NCI-H2107 (cell line): ENCODE measurements at regions not wholly inside any gene's neighbourhood (a gene's known extent, or its start where the extent isn't known, plus 50 kb on each side); places are given as distances from the start of the nearest gene placed in this dataset.
"Not testable (repeated sequence)": the region's sequence is repeated elsewhere in the genome, so short reads cannot be mapped to it uniquely, and the experiment has no call there.

Experiments
- DNase-seq: peaks from one replicate; lab custom pipeline; 2025; lab: John Stamatoyannopoulos, UW

DNA sequence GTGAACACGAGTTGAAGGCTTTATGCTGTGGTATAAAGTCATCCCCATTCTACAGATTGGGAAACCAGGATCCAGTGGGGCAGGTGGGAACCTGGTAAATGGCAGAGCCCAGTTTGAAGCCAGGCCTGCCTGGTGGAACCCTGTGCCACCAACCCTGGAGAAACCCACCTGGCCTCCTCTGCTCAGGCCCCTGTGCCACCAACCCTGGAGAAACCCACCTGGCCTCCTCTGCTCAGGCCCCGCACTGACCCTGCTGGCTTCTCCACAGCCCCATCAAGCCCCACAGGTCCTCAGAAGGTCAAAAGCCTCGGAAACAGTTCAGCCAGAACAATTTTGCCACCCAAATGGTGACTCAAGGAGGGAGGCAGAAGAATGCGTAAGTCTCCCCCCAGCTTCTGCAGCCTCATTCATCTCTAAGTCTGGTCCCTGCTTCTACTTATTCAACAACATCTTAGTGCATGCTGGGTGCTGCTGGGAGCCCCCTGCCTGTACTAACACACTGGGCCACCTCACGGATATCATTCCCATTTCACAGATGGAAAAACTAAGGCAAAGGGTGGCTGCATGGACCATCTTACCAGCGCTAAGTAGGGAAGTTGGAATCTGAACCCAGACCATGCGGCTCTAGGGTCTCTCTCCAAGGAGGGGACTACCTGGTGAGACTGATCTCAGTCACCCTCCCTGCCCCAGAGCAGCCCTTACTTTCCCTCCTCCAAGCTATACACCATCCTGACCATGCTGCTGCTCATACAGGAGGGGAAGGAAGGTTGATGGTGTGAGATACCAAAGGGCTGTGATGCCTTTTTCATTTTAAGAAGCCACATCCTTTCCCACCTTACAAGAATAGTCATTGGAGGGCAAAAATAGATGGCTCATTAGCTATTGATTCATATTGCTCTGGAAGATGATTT is 93.7 kb upstream of the ID2 start:
- DNase-seq = no peak

DNA sequence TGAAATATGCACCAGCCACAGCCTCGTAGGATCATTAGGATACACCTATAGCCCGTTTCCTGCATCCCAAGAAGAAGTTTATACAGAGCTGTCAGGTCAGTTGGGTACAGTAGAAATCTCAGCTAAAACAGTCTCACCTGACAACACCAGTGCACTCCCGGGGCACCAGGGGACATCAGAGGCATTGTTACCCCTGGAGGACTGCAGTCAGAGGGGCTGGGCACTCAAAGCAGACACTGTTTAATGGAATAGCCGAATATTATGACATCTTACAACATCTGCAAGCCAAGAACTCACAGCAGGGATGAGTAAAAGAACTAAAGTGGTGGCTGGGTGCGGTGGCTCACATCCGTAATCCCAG is 93.0 kb upstream of the ID2 start:
- DNase-seq = no peak

DNA sequence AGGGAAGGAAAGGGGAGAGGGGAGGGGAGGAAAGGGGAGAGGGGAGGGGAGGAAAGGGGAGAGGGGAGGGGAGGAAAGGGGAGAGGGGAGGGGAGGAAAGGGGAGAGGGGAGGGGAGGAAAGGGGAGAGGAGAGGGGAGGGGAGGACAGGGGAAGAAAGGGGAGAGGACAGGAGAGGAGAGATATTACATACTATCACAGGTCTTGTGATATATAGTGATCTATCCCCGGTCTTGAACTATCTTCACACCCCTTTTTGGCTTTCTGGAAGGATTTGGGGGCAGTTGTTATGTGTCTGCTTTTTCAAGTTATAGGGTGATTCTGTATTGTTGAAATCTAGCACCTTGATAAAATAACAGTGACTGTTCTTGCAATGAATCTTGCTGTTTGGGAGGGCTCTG is 92.1 kb upstream of the ID2 start:
- DNase-seq = no peak

DNA sequence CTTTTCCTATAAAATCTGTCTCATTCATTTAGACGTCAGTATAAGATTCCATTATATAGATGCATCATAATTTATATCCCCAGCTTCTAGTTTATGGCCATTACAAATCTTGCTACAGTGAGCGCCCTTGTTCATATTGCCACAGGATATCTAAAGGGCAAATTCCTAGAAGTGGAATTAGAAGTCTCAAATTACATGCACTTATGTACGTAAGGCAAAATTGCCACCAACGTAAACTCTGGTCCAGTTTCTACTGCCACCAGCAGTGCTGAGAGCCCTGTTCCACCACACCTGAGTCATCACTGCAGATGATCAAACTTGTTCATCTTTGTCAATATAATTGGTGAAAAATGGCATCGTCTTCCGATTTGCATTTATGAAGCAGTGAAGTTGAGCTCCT is 90.9 kb upstream of the ID2 start:
- DNase-seq = peak; percentile 52

DNA sequence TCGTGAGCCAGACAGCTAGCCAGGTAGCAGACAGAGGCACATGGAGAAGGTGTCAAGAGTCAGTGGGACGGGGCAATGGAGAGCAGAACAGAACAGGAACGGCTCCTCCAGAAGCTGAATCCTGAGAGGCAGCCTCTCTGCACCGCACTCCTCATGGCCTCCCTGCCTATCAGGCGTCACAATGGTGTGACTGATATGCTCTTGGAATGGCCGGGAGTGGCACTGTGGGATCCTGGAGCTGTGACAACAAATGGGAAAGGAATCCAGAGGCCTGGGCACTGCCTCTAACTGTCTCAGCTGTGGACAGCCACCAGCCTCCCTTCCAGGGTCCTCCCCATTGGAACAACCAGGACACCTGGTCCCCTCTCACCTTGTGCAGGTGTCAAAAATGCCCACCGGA is 89.1 kb upstream of the ID2 start:
- no peak for DNase-seq

DNA sequence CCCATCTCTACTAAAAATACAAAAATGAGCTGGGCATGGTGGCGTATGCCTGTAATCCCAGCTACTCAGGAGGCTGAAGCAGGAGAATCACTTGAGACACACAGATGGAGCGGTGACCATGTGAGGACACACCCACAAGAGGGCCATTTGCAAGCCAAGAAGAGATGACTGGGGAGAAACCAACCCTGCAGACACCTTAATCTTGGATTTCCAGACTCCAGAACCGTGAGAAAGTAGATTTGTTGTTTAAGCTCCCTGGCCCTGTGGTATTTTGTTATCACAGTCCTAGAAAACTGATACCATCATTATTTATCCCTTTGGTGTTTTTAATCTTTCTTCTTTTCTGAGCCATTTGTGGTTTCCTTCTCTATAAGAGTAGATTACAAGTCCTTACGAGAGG is 88.6 kb upstream of the ID2 start:
- no peak for DNase-seq

DNA sequence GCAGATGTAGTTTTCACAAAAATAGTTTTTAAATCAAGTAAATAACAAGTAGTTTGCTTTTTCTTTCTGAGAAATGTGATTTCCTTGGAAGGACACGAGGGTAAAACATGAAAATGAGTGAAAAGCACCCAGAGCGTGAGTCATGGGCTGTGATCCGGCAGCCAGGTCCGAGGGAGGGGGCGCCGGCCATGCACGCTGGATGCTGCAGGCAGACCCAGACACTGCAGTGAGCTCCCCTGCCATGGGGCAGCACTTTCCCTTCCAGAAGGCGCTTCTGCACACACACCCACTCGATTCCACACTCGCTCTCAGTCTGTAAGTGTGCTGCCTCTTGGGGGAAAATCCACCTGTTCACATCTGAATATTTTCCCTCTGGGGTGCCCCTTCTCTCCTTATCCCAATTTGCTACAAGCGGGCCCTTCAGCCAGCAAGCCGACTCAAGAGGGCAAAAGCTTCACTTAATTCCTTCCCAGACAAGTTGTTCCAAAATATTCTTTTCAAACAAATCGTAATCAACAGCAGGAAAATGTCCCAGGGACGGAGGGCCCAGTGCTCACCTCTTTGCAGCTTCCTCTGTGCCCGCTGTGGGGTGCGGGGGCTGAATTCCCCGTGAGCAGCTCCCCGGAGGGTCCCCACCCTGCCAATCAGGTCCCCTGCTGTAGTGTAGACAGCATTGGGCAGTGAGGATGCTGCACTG is 87.0 kb upstream of the ID2 start:
- no peak for DNase-seq

DNA sequence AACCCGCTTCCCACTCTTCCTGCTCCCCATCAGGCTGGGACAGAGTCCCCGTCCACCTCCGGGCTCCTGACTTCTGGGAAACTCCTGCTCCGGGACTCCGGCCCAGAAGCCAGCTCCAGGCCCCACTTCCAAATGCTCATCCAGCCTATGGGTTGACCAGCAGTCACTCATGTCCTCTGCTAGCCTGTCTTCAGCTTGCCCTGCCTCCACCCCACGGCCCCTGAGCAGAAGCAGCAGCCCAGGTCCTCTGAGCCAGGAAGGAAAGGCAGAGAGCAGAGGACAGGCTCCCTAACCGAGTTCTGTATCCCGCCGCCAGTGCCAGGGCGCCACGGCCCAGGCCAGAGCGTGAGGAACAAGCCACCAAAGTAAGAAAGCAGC is 86.4 kb upstream of the ID2 start:
- no peak for DNase-seq

DNA sequence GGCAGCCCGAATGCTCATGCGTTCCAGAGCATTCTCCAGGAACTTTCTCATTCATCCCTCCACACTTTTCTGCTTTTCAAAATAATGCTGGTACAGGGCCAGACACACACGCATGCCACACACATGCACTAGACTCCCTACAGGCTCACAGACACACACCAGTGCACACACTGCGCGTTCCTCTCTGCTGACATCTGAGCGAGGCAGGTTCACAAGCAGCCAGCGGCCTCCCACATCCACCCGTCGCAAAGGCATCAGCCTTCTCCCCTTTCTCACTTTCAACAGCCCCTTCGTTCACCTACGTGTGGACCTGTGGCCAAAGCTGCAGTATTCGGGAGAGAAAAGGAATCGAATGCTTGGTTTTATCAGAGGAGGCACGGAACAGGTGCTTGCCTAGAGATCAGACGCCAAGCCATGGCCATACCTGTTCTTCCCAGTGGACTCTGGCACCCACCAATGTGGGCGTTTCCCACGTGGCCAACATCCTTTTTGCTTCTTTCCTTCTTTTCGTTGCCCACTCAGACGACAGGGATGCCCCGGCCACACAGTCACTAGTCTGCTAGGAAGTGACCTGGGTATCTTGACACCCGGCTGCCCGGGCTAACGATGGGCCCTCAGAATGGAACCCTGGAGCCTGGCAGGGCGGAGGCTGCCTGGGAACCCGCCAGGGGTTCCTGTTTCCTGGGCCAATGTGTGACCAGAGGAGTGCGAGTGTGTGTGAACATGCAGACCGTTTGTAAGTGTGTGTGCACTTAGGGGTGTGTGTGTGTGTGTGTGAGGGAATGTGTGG is 85.8 kb upstream of the ID2 start:
- DNase-seq = no peak

DNA sequence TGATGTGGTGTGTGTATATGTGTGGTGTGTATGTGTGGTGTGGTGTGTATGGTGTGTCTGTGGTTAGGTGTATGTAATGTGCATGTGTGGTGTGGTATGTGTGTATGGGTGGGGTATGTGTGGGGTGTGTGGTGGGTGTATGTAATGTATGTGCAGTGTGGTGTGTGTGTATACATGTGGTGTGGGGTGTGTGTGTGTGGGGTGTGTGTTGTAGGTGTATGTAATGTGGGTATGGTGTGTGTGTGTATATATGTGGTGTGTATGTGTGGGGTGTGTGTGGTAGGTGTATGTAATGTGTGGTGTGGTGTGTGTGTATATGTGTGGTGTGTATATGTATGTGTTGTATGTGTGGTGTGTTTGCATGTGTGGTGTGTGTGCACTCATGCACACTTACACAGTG is 84.8 kb upstream of the ID2 start:
- DNase-seq = no peak

DNA sequence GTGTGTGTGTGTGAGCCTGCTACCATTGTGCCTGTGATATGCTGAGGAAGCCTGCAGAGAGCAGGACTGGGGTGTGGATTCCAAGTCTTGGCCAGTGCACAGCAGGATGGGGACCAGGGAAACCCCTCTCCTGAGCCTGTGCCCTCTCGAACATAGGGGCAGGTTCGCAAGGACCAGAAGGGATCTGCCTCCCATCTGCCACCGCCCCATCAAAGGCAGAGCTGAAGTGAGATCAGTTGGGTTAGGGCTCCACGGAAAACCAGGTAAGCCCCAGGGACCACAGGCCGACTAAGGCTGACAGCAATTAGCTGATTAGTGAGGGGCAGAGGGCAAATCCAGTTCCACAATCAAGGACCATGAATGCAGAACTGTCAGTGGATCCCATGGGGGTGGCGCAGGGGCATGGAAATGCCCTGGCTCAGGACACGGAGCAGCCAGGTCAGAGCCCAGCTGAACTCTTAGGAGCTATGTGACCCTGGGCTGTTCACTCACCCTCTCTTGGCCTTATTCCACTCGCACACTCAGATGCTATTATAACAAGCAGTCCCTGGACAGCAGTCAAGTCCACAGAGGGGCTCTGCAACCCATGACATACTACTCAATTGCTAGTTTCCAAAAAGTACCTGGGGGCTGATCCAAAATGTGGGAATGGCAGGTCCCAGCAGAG is 84.2 kb upstream of the ID2 start:
- DNase-seq = no peak

DNA sequence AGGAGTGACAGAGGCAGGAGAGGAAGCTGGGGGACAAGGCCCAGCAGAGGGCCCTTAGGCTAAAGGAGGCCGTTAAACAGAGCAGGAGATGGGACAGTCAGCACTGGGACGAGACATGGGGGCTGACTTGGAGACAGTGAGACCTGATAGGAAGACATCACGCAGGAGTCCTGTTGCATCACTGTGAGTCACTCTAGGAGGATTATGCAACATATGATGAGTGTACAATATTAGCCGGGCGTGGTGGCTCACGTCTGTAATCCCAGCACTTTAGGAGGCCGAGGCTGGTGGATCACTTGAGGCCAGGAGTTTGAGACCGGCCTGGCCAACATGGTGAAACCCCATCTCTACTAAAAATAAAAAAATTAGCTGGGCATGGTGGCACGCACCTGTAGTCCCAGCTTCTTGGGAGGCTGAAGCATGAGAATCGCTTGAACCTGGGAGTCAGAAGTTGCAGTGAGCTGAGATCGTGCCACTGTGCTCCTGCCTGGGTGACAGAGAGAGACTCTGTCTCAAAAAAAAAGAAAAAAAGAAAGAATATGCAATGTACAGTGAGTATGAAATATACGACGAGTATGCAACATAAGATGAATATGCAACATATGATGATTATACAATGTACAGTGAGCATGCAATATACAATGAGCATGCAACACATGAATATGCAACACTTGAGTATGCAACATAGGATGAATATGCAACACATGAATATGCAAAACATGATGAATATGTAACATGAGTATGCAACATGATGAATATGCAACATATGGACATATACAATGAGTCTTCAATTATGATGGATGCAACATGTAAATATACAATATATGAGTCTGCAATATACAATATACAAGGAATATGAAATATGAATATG is 83.3 kb upstream of the ID2 start:
- no peak for DNase-seq

DNA sequence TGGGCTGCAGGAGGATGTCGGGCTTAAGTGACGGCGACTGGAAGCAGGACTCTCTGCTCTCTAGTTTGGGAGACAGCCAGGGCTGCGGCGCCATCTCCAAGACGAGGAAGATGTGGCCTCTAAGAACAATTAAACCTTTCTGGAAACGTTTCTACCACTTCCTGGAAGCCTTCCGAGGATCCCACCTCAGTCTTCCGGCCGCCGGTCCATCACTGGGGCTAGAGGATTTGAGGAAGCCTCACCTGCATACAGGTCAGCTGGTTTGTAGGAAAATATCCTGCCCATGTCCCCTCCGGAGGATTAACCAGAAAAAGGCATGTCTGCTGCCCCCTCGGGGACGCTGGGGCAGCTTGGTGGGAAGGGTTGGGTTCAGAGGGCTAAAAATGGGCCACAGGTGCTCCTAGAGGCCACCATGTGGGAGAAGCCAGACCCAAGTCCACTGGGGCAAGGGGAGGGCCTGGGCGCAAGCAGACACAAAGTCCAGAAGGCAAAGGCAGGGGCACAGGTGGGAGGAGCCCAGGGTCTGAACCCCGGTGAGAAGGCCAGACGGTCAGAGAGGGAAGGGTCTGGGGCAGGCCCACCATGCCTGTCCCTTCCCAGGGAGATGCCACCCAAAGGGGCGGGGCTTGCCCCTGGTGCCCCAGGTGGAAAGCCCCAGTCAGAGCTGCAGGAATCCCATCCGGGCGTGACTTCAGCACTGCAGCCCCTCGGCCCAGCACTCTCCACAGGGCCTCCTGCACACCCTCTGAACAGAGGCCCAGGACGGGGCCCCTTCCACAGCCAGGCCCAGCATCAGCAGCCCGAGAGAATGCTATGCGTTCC is 82.2 kb upstream of the ID2 start:
- DNase-seq = no peak

DNA sequence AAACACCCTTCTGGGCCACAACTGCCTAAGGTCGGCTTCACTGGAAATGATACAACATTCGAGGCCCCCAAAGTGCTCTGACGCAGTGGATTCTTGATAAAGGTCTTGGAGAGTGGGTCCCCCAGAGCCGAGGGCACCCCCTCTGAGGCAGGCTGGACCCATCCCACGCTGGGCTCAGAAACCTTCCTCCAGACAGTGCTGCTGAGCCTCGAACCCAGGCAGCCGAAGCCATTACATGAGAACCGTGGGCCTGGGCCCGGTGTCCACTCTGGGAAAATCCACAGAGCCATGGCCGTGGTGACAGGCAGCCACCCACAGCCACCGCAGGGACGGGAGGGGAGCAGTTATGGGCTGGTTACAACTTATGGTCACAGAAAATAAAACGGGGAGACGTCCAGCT is 81.4 kb upstream of the ID2 start:
- DNase-seq = no peak

DNA sequence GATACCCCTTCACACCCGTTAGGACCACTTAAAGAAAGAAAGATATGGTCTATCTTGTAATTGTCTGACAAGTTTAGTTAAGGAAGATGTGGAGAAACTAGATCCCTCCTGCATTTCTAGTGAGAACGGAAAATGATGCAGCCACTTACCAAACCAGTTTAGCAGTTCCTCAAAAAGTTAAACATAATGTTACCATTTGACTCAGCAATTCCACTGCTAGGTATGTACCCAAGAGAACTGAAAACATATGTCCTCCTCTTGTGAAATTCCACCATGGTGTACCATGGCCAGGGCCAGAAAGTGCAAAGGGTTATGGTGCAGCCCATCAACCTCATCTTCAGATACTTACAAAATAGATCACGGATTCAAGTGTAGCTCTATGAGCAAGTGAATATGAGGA is 79.0 kb upstream of the ID2 start:
- no peak for DNase-seq

DNA sequence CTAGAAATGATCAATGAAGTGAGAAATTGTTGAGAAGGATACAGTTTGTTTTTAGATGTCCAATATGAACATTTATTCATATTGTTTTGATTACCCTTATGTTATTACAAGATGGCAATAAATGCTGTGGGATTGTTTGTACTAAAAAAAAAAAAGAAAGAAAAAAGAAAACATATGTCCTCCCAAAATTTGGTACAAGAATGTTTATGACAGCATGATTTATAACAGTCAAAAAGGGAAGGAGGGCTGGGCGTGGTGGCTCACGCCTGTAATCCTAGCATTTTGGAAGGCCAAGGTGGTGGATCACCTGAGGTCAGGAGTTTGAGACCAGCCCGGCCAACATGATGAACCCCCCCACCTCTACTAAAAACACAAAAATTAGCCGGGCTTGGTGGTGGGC is 78.5 kb upstream of the ID2 start:
- not testable (repeated sequence) for DNase-seq

DNA sequence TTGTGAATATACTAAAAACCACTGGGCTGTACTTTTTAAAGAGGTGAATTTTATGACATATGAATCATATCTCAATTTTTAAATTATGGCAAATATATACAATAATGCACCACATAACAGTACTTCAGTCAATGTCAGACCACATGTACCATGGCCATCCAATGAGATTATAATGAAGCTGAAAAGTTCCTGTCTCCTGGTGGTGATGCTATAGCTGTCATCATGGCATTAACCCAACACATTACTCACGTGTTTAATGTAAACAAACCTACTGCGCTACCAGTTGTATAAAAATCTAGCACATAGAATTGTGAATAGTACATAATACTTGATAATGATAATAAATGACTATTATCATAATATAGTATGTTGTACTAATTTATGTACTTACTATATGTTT is 77.6 kb upstream of the ID2 start:
- DNase-seq = no peak

DNA sequence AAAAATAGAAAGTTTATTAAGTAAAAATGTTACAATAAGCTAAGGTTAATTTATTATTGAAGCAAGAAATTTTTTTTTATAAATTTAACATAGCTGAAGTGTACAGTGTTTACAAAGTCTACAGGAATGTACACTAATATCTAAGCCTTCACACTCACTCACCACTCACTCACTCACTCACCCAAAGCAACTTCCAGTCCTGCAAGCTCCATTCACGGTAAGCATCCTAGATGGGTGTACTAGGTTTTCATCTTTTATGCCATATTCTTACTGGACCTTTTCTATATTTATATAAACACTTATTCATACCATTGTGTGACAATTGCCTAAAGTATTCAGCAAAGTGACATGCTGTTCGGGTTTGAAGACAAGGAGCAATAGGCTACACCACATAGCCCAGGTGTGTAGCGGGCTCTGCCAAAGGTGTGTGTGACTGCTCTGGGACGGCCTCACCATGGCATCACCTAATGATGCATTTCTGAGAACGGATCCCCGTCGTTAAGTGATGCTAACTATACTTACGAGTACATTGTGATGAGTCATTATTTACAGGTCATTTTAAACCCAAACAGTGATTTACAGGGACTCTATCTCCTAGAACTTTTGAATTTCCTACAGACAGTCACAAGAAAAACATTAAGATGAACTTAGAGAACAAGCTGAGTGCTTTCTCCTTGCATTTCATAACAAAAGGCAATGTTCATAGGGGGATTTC is 76.3 kb upstream of the ID2 start:
- DNase-seq = no peak

DNA sequence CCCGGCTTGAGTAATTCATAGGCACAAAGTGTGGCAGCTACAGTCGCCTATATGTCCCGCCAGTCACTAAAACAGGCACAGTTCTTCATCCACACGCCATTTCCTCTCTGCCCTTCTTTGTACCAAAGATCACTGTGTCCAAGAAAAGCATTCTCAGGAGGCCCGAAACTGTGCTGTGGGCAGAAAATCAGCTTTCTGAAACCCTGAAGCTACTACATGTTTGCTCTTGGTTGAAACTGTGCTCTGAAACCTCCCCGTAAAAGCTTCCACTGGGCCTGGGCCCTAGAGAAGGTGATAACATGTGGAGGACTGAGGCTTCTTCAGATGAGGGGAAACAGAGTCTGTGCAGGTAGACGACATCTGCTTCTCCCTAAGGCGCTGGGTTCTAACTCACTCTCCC is 75.6 kb upstream of the ID2 start:
- no peak for DNase-seq
